ENCODE measurements at regions not wholly inside any gene's neighbourhood (a gene's known extent, or its start where the extent isn't known, plus 50 kb on each side); places are given as distances from the start of the nearest gene placed in this dataset.

DNA sequence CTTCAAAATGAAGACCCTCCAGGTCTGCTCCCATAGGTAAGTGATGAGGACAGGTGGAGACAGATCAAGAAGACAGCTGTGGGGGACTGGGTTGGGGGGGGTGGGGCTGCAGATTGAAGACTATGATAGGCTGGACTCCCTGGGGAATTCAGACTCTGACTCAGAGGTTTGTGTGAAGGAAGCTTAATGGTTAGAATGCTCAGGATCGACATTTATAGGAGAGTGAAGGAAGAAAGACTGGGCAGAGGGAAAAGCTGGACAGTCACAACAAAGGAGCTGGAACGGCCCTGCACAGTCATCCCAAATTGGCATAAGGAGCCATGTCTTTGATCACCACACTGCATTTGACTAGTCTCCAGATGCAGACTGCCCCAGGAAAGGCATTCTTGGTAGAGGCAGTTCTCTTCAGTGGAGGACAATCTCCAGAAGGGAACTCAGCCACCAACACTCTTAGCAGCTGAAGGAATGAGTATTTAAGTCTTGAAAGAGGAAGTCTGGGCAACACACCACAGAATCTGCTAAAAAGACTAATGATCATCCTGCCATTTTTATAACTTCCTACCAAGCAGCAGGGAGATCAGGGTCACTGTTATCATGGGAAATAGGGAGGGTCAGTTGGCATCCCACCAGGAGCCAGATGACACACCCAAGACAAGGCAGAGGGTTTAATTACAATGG, 120.0 kb upstream of the ZC3H11B start:
- Histone ChIP-seq H2BK120ac (ENCODE audit: low read depth, low read length) (no peak overlapping the region), H4K91ac (ENCODE audit: insufficient read depth, low read depth, low read length) (no peak overlapping the region), H3K4me2 (ENCODE audit: low read depth, low read length) (no peak overlapping the region), H2AK9ac (replicated peaks; ENCODE audit: low read depth, low read length, poor library complexity) (no peak overlapping the region), H3K4ac (ENCODE audit: low read depth, low read length) (no peak overlapping the region), H3K14ac (replicated peaks; ENCODE audit: low read depth, low read length) (no peak overlapping the region), H3K79me1 (ENCODE audit: low read depth in 1 of 2, low read length in 2 of 2) (no peaks in the 10 kb centered on the region), H3K23ac (ENCODE audit: low read depth, low read length) (no peak overlapping the region), H2BK20ac (ENCODE audit: low read depth, low read length) (no peak overlapping the region), H2AK5ac (ENCODE audit: low read depth, low read length) (no peak overlapping the region), H3K18ac (ENCODE audit: low read depth, low read length) (no peak overlapping the region), H2AFZ (replicated peaks; ENCODE audit: low read length, poor library complexity) (no peak overlapping the region), H3K56ac (ENCODE audit: extremely low read depth, insufficient read depth, low read length) (no peak overlapping the region), H2BK5ac (ENCODE audit: low read depth, low read length, poor library complexity, severe bottlenecking) (no peak overlapping the region), H3K27me3 (ENCODE audit: control insufficient read depth, insufficient read depth, low read length) (no peaks in the 10 kb centered on the region), H3K9me3 (ENCODE audit: control insufficient read depth, insufficient read depth, low read length) (no peaks in the 10 kb centered on the region), H3K9me1 (ENCODE audit: insufficient read depth, low read length) (no peaks in the 10 kb centered on the region), H3K4me1 (ENCODE audit: control insufficient read depth, insufficient read depth, low read length) (no peaks in the 10 kb centered on the region), H4K8ac (ENCODE audit: low read depth in 2 of 2, low read length in 2 of 2) (no peak overlapping the region), H3K4me3 (ENCODE audit: insufficient read depth, low read depth, low read length) (no peak overlapping the region), H3K36me3 (ENCODE audit: control insufficient read depth, insufficient read depth, low read length) (no peaks in the 10 kb centered on the region), H4K5ac (ENCODE audit: low read depth, low read length) (no peak overlapping the region), H3K27ac (ENCODE audit: insufficient read depth, low read length) (no peak overlapping the region), H3K9ac (ENCODE audit: low read depth, low read length) (no peak overlapping the region), H4K20me1 (ENCODE audit: insufficient read depth, low read length) (no peaks in the 10 kb centered on the region), H2BK15ac (ENCODE audit: low read depth, low read length) (no peak overlapping the region)
- TF ChIP-seq MAFK (IDR thresholded peaks at IDR 0.05; ENCODE audit: low read depth, low read length) (no peak), CEBPB (IDR thresholded peaks at IDR 0.05; ENCODE audit: low read depth, low read length) (no peak), CHD1 (IDR thresholded peaks at IDR 0.05; ENCODE audit: low read depth, low read length) (no peak), MAZ (IDR thresholded peaks at IDR 0.05; ENCODE audit: borderline replicate concordance, low read depth, low read length) (no peak), USF2 (IDR thresholded peaks at IDR 0.05; ENCODE audit: low read depth, low read length) (no peak), ELK1 (IDR thresholded peaks at IDR 0.05; ENCODE audit: borderline replicate concordance, low read depth, low read length) (no peak), SMC3 (IDR thresholded peaks at IDR 0.05; ENCODE audit: low read depth, low read length) (no peak)
- ATAC-seq (ENCODE audit: low read depth) (no peak), DNase-seq (no peak)
- WGBS, 2 experiments (ENCODE audit: extremely low coverage in 2 of 2, insufficient read length in 1 of 2) = no CpG with 5 or more reads among the region's 2 CpGs
- ChIA-PET POLR2A (ENCODE audit: unreplicated experiment) (no interaction called here), CTCF (no interaction called here)
- BruUV-seq (replicated peaks) = no TSS peak
- dilution Hi-C loops (cut with HindIII; ENCODE audit: low sequenced_read_pairs, unreplicated experiment) = no loop called here
- intact Hi-C loops (cut with micrococcal nuclease) = no loop called here
- in situ Hi-C loops (cut with MboI; ENCODE audit: low sequenced_read_pairs) = no loop called here
